K562 (cell line): ENCODE measurements at regions not wholly inside any gene's neighbourhood (a gene's known extent, or its start where the extent isn't known, plus 50 kb on each side); places are given as distances from the start of the nearest gene placed in this dataset.

Experiments used
- CBX1 ChIP-seq: sonication (generic); IDR thresholded peaks from 2 replicates; pipeline ENCODE4 v1.6.1; 2016; ENCODE audit warnings: antibody characterized with exemption, low read depth, mild to moderate bottlenecking
- EP300 ChIP-seq: IDR thresholded peaks from 2 replicates; pipeline ENCODE4 v1.6.1; 2012; ENCODE audit warnings: low read length, improper control_type of control experiment
- ESRRA ChIP-seq: fragments of 450-650 bp; IDR thresholded peaks from 2 replicates; pipeline ENCODE4 v1.6.1; 2014; ENCODE audit warnings: low read depth, mild to moderate bottlenecking, moderate library complexity, borderline replicate concordance
- ETV5 ChIP-seq: sonication (generic); formaldehyde crosslinking; IDR thresholded peaks from 2 replicates; pipeline ENCODE4 v1.4.0; 2020; ENCODE audit warnings: low read depth, mild to moderate bottlenecking, missing genetic modification reagents
- FOXP4 ChIP-seq: sonication (generic); formaldehyde crosslinking; IDR thresholded peaks from 2 replicates; pipeline ENCODE4 v1.8.0; 2022; ENCODE audit warnings: mild to moderate bottlenecking, missing genetic modification reagents, borderline replicate concordance
- MEF2A ChIP-seq: IDR thresholded peaks from 2 replicates; pipeline ENCODE4 v1.6.1; 2011; ENCODE audit warnings: low read depth, mild to moderate bottlenecking, low read length, moderate library complexity; ENCODE audit not compliant: control insufficient read depth
- MYC ChIP-seq, 2 experiments: fragments of 250-450 bp in 1 of 2; sonication (Bioruptor Pico) in 1 of 2; IDR thresholded peaks; 2 replicates each; pipeline versions ENCODE4 v1.5.1 to v1.6.1; 2012 to 2021; ENCODE audit warnings: low read depth in 2 of 2, borderline replicate concordance in 1 of 2, improper control_type of control experiment in 1 of 2, low read length in 1 of 2, mild to moderate bottlenecking in 1 of 2, moderate library complexity in 1 of 2
- POLR2A ChIP-seq: fragments of 450-650 bp; conservative IDR thresholded peaks from 2 replicates; pipeline ENCODE4 v1.6.1; 2016
- RFX5 ChIP-seq: IDR thresholded peaks from 2 replicates; pipeline ENCODE4 v1.6.1; 2011; ENCODE audit warnings: low read depth, mild to moderate bottlenecking, improper control_type of control experiment, low read length
- SP2 ChIP-seq: IDR thresholded peaks from 2 replicates; pipeline ENCODE4 v1.6.1; 2011; ENCODE audit warnings: mild to moderate bottlenecking, low read depth, low read length, moderate library complexity; ENCODE audit not compliant: poor library complexity, severe bottlenecking; ENCODE audit errors: extremely low read depth
- TCF7 ChIP-seq: sonication (generic); IDR thresholded peaks from 2 replicates; pipeline ENCODE4 v1.6.1; 2016; ENCODE audit warnings: antibody characterized with exemption, borderline replicate concordance
- U2AF1 ChIP-seq: fragments of 200-400 bp; formaldehyde crosslinking; optimal IDR thresholded peaks from 2 replicates; pipeline ENCODE3; 2017; ENCODE audit warnings: mild to moderate bottlenecking, low read depth, low read length, moderate library complexity

- TF ChIP-seq SP2 (no peak), POLR2A (no peak), EP300 (no peak), FOXP4 (CRISPR knock-in tag) (no peak), MEF2A (no peak), RFX5 (no peak), U2AF1 (no peak), CBX1 (no peak), MYC (IDR thresholded peaks at IDR 0.05; ENCODE audit: low read depth, low read length) (no peak), MYC (CRISPR knock-in tag; IDR thresholded peaks at IDR 0.05; ENCODE audit: borderline replicate concordance, low read depth) (no peak), ETV5 (CRISPR knock-in tag) (no peak), TCF7 (no peak), ESRRA (no peak)
These were observed 95.6 kb upstream of the BCL6 start for GRCh38 chr3:187840856-187841255.
